GM12873 (cell line): ENCODE measurements at regions not wholly inside any gene's neighbourhood (a gene's known extent, or its start where the extent isn't known, plus 50 kb on each side); places are given as distances from the start of the nearest gene placed in this dataset.

Source experiments
- TF ChIP-seq, protein P1 (sequence below): IDR thresholded peaks from 2 replicates; pipeline ENCODE4 v1.5.1; 2012; ENCODE audit warnings: low read depth, mild to moderate bottlenecking, moderate library complexity, low read length, control low read depth; ENCODE audit not compliant: insufficient read depth; ENCODE audit errors: missing control alignments

GRCh38 chr9:79796411-79796810 lies 224.6 kb downstream of the TLE4 start:
- TF ChIP-seq, protein P1, sequence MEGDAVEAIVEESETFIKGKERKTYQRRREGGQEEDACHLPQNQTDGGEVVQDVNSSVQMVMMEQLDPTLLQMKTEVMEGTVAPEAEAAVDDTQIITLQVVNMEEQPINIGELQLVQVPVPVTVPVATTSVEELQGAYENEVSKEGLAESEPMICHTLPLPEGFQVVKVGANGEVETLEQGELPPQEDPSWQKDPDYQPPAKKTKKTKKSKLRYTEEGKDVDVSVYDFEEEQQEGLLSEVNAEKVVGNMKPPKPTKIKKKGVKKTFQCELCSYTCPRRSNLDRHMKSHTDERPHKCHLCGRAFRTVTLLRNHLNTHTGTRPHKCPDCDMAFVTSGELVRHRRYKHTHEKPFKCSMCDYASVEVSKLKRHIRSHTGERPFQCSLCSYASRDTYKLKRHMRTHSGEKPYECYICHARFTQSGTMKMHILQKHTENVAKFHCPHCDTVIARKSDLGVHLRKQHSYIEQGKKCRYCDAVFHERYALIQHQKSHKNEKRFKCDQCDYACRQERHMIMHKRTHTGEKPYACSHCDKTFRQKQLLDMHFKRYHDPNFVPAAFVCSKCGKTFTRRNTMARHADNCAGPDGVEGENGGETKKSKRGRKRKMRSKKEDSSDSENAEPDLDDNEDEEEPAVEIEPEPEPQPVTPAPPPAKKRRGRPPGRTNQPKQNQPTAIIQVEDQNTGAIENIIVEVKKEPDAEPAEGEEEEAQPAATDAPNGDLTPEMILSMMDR, result no peak

GRCh38 chr9:79788662-79789061 lies 216.9 kb downstream of the TLE4 start:
- TF ChIP-seq, protein P1, result no peak

- TF ChIP-seq, protein P1, result no peak
Observed at GRCh38 chr9:79781263-79781662, 209.5 kb downstream of the TLE4 start.

DNA sequence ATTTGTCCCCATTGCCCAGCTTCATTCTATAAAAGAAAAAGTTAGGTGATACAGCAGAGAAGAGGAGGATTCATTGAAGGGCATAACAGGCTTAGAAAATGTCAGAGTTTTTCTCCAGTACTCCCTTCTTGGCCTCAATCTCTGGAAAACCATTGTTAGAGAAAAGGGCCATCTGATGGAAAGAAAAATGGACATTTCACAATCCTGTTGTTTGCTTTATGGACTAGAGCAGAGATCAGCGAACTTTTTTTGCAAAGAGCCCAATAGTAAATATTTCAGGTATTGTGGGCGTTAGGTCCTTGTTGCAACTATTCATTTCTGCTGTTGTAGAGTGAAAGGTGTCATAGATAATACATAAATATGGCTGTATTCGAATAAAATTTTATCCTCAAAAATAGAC lies 208.8 kb downstream of the TLE4 start:
- TF ChIP-seq, protein P1, result no peak

DNA sequence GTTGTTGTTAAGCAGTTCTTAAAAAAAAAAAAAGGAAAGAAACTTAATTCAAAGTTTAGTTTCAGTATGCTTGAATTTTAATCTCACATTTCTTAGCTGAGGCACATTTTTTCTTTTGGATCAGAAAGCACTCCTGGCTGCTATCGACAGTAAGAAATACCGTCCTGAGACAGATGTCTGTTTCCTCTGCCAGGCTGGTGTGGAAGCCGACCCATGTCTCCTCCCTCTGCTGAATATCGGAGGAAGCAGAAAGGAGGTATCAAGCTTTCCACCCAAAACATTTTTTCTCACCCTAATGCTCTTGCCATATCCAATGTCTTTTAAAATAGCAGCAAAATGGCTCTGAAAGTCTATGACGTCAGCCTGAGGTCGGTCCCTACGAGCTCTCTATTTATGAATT lies 208.1 kb downstream of the TLE4 start:
- TF ChIP-seq, protein P1, result no peak

GRCh38 chr9:79778581-79778980 lies 206.8 kb downstream of the TLE4 start:
- TF ChIP-seq, protein P1, result no peak

- TF ChIP-seq, protein P1, result no peak
Observed at GRCh38 chr9:79776581-79776980, 204.8 kb downstream of the TLE4 start.
